Lung (tissue), 11 donors: ENCODE measurements at regions not wholly inside any gene's neighbourhood (a gene's known extent, or its start where the extent isn't known, plus 50 kb on each side); places are given as distances from the start of the nearest gene placed in this dataset.

Experiments
- ATAC-seq: fragments of 200-7000 bp; cut with Tn5 transposase; one replicate; pipeline ENCODE4 v1.9.1; 2020; ENCODE audit warnings: moderate number of reproducible peaks; ENCODE audit not compliant: insufficient read depth, low FRiP score
- DNase-seq, 3 donors: peaks; one replicate each; pipeline ENCODE4 v3.0.0-alpha.2; 2013 to 2017
- H3K27ac ChIP-seq, 2 donors: one replicate each; pipeline ENCODE4 v1.5.1; 2013; ENCODE audit warnings: mild to moderate bottlenecking in 2 of 2, moderate library complexity in 2 of 2, control low read depth in 1 of 2, inconsistent platforms in 1 of 2, low read depth in 1 of 2, low read length in 1 of 2
- H3K27me3 ChIP-seq, 3 donors: one replicate each; pipeline ENCODE4 v1.5.1; 2013; ENCODE audit warnings: low read length in 2 of 3; ENCODE audit not compliant: control insufficient read depth in 3 of 3, insufficient read depth in 3 of 3
- H3K36me3 ChIP-seq, 4 donors: one replicate each; pipeline ENCODE4 v1.5.1; 2013; ENCODE audit warnings: low read length in 4 of 4, mild to moderate bottlenecking in 1 of 4, moderate library complexity in 1 of 4; ENCODE audit not compliant: control insufficient read depth in 4 of 4, insufficient read depth in 4 of 4
- H3K4me1 ChIP-seq, 5 donors: one replicate each; pipeline ENCODE4 v1.5.1; 2013; ENCODE audit warnings: low read length in 5 of 5, mild to moderate bottlenecking in 2 of 5, moderate library complexity in 1 of 5; ENCODE audit not compliant: control insufficient read depth in 5 of 5, insufficient read depth in 5 of 5
- H3K4me3 ChIP-seq: one replicate; pipeline ENCODE4 v1.5.1; 2013; ENCODE audit warnings: mild to moderate bottlenecking, control low read depth, moderate library complexity
- H3K9ac ChIP-seq, 2 donors: one replicate each; pipeline ENCODE4 v1.5.1; 2013; ENCODE audit warnings: low read length in 2 of 2, control low read depth in 1 of 2; ENCODE audit not compliant: insufficient read depth in 1 of 2
- H3K9me3 ChIP-seq, 4 donors: one replicate each; pipeline ENCODE4 v1.5.1; 2013; ENCODE audit warnings: low read length in 3 of 4, mild to moderate bottlenecking in 1 of 4, moderate library complexity in 1 of 4; ENCODE audit not compliant: control insufficient read depth in 4 of 4, insufficient read depth in 3 of 4
- CTCF ChIP-seq: IDR thresholded peaks from 2 replicates; pipeline ENCODE4 v1.5.1; 2012; ENCODE audit warnings: mild to moderate bottlenecking; ENCODE audit errors: control extremely low read depth, extremely low read depth
- WGBS, 2 donors: extraction: QIAGEN DNeasy Blood & Tissue Kit; methylation state at CpG; one replicate each; pipeline ENCODE4 v1.1.7; 2013; 5-methylcytosine and 5-hydroxymethylcytosine counted together
- donor health status: control.
- donor health status: control.
- donor health status: Bipolar disorder and iron deficiency.
- donor health status: healthy.
- donor health status: DM: yes; HTN: yes; CAD: no.

GRCh38 chr1:208520438-208521099 is 276.4 kb upstream of the PLXNA2 start:
- Histone ChIP-seq H3K27ac (no peak overlapping the region), H3K4me3 (no peak overlapping the region), H3K9me3 (peaks cover 0 to 2% (median 0%) of the 10 kb centered on the region in 4 donors), H3K4me1 (no peaks in the 10 kb centered on the region), H3K27me3 (no peaks in the 10 kb centered on the region), H3K36me3 (no peaks in the 10 kb centered on the region), H3K9ac (no peak overlapping the region)
- DNase-seq = no peak
- 77 to 79% methylated on average over 1 of the region's 1 CpG for WGBS, 2 donors
- TF ChIP-seq CTCF = no peak
- no peak for ATAC-seq

- no peak overlapping the region for H3K9ac ChIP-seq
- no peak for ATAC-seq
- 55 to 65% methylated on average over 3 of the region's 3 CpGs for WGBS, 2 donors
- no peak overlapping the region for H3K27ac ChIP-seq
- H3K4me1 ChIP-seq = peaks cover 0 to 4% (median 0%) of the 10 kb centered on the region in 5 donors
- H3K9me3 ChIP-seq = peaks cover 0 to 2% (median 0%) of the 10 kb centered on the region in 4 donors
- H3K27me3 ChIP-seq = no peaks in the 10 kb centered on the region
- H3K36me3 ChIP-seq = no peaks in the 10 kb centered on the region
- DNase-seq = no peak
- H3K4me3 ChIP-seq = no peak overlapping the region
- no peak for TF ChIP-seq CTCF
These were observed 277.4 kb upstream of the PLXNA2 start for GRCh38 chr1:208521534-208521933.

GRCh38 chr1:208523007-208523406 is 278.8 kb upstream of the PLXNA2 start:
- no peak overlapping the region for H3K4me3 ChIP-seq
- ATAC-seq = no peak
- no peaks in the 10 kb centered on the region for H3K36me3 ChIP-seq
- peaks cover 0 to 9% (median 0%) of the 10 kb centered on the region in 5 donors for H3K4me1 ChIP-seq
- no peak for DNase-seq
- no peak overlapping the region for H3K27ac ChIP-seq
- TF ChIP-seq CTCF = no peak
- H3K9me3 ChIP-seq = no peaks in the 10 kb centered on the region
- no peak overlapping the region for H3K9ac ChIP-seq
- no peaks in the 10 kb centered on the region for H3K27me3 ChIP-seq
- WGBS, 2 donors = 90 to 92% methylated on average over 5 of the region's 5 CpGs

GRCh38 chr1:208524376-208524775 is 280.2 kb upstream of the PLXNA2 start:
- no peak for ATAC-seq

More at GRCh38 chr1:208524376-208524775, 280.2 kb upstream of the PLXNA2 start:
- Histone ChIP-seq H3K4me3 (no peak overlapping the region), H3K27ac (no peak overlapping the region), H3K9ac (no peak overlapping the region), H3K27me3 (no peaks in the 10 kb centered on the region), H3K9me3 (no peaks in the 10 kb centered on the region), H3K4me1 (peaks cover 0 to 15% (median 0%) of the 10 kb centered on the region in 5 donors), H3K36me3 (no peaks in the 10 kb centered on the region)
- DNase-seq = no peak
- no peak for TF ChIP-seq CTCF
- 82 to 90% methylated on average over 4 of the region's 4 CpGs for WGBS, 2 donors
